Smooth muscle cell (in vitro differentiated cells): ENCODE measurements at regions not wholly inside any gene's neighbourhood (a gene's known extent, or its start where the extent isn't known, plus 50 kb on each side); places are given as distances from the start of the nearest gene placed in this dataset.

Experiments
- DNase-seq: peaks from one replicate; lab custom pipeline; 2025; ENCODE audit not compliant: unreplicated experiment; lab: John Stamatoyannopoulos, UW
- H2AFZ ChIP-seq: fragments of 200-600 bp; sonication (generic); 2 replicates; pipeline ENCODE4 v1.6.0; 2016; ENCODE audit warnings: antibody characterized with exemption, low read depth, mild to moderate bottlenecking
- H3F3A ChIP-seq: fragments of 200-600 bp; sonication (generic); 2 replicates; pipeline ENCODE4 v1.6.0; 2017; ENCODE audit warnings: antibody characterized with exemption, low read depth
- H3K27ac ChIP-seq: fragments of 200-600 bp; sonication (generic); 2 replicates; pipeline ENCODE4 v1.5.1; 2016; ENCODE audit warnings: low read depth, mild to moderate bottlenecking
- H3K27me3 ChIP-seq: fragments of 200-600 bp; sonication (generic); 2 replicates; pipeline ENCODE4 v1.6.1; 2016; ENCODE audit warnings: low read depth, mild to moderate bottlenecking
- H3K36me3 ChIP-seq: fragments of 200-600 bp; sonication (generic); 2 replicates; pipeline ENCODE4 v1.5.1; 2016; ENCODE audit warnings: low read depth
- H3K4me1 ChIP-seq: fragments of 200-600 bp; sonication (generic); 2 replicates; pipeline ENCODE4 v1.5.1; 2016; ENCODE audit warnings: low read depth
- H3K4me2 ChIP-seq: fragments of 200-600 bp; sonication (generic); 2 replicates; pipeline ENCODE4 v1.6.0; 2016; ENCODE audit warnings: mild to moderate bottlenecking
- H3K4me3 ChIP-seq: fragments of 200-600 bp; sonication (generic); 2 replicates; pipeline ENCODE4 v1.5.1; 2016; ENCODE audit warnings: mild to moderate bottlenecking
- H3K79me2 ChIP-seq: fragments of 200-600 bp; sonication (generic); 2 replicates; pipeline ENCODE4 v1.6.0; 2016; ENCODE audit warnings: low read depth, mild to moderate bottlenecking
- H3K9ac ChIP-seq: fragments of 200-600 bp; sonication (generic); 2 replicates; pipeline ENCODE4 v1.6.0; 2016; ENCODE audit warnings: low read depth
- H3K9me3 ChIP-seq: fragments of 200-600 bp; sonication (generic); replicated peaks from 2 replicates; pipeline ENCODE4 v1.5.1; 2016; ENCODE audit warnings: low read depth
- H4K20me1 ChIP-seq: fragments of 200-600 bp; sonication (generic); 2 replicates; pipeline ENCODE4 v1.6.0; 2016; ENCODE audit warnings: low read depth
- CTCF ChIP-seq: fragments of 200-600 bp; sonication (generic); IDR thresholded peaks from 2 replicates; pipeline ENCODE4 v1.5.1; 2017; ENCODE audit warnings: borderline replicate concordance, mild to moderate bottlenecking, antibody characterized with exemption; ENCODE audit not compliant: insufficient read depth, poor library complexity, severe bottlenecking
- WGBS: methylation state at CpG from one replicate; pipeline ENCODE4 v1.1.7; 2016; ENCODE audit warnings: low lambda C conversion rate; 5-methylcytosine and 5-hydroxymethylcytosine counted together

DNA sequence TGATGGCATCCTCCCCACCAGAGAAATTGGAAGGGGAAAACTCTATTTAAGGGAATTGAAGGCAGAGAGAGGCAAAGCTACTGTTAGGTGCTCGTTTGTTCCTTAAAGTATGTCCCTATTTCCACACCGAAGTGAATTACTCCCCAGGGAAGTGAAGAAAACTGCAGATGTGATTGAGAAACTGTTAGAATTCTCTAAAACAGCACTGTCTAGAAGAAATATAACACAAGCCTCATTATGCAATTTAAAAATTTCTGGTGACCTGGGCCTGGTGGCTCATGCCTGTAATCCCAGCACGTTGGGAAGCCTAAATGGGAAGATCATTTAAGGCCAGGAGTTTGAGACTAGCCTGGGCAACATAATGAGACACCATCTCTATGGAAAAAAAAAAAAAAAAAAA lies 305.0 kb downstream of the SHQ1 start:
- Histone ChIP-seq H3K9me3 (no peaks in the 10 kb centered on the region), H3K4me2 (no peak overlapping the region), H3K4me1 (no peaks in the 10 kb centered on the region), H3K9ac (no peak overlapping the region), H3K36me3 (no peaks in the 10 kb centered on the region), H3K79me2 (no peaks in the 10 kb centered on the region), H3F3A (no peaks in the 10 kb centered on the region), H2AFZ (no peak overlapping the region), H3K4me3 (no peak overlapping the region), H4K20me1 (no peaks in the 10 kb centered on the region), H3K27ac (no peak overlapping the region), H3K27me3 (no peaks in the 10 kb centered on the region)
- DNase-seq: no peak
- WGBS: 73% methylated on average over 3 of the region's 3 CpGs
- TF ChIP-seq CTCF: no peak

- no peak overlapping the region for H3K4me2 ChIP-seq
- H3K27me3 ChIP-seq: no peaks in the 10 kb centered on the region
- no peaks in the 10 kb centered on the region for H3K79me2 ChIP-seq
- no peak for TF ChIP-seq CTCF
- H3F3A ChIP-seq: no peaks in the 10 kb centered on the region
- no peak for DNase-seq
- no peaks in the 10 kb centered on the region for H3K9me3 ChIP-seq
- no peak overlapping the region for H3K27ac ChIP-seq
- WGBS: 95% methylated on average over 6 of the region's 6 CpGs
- no peaks in the 10 kb centered on the region for H3K36me3 ChIP-seq
- no peak overlapping the region for H3K9ac ChIP-seq
- no peaks in the 10 kb centered on the region for H4K20me1 ChIP-seq
- H3K4me1 ChIP-seq: no peaks in the 10 kb centered on the region
- H2AFZ ChIP-seq: no peak overlapping the region
- no peak overlapping the region for H3K4me3 ChIP-seq
Observed at GRCh38 chr3:72542781-72543180, 305.5 kb downstream of the SHQ1 start.

GRCh38 chr3:72539856-72540255 lies 308.4 kb downstream of the SHQ1 start:
- Histone ChIP-seq H3K79me2 (no peaks in the 10 kb centered on the region), H3K27me3 (no peaks in the 10 kb centered on the region), H4K20me1 (no peaks in the 10 kb centered on the region), H3K27ac (no peak overlapping the region), H3K4me2 (no peak overlapping the region), H3K9me3 (no peaks in the 10 kb centered on the region), H3K36me3 (no peaks in the 10 kb centered on the region), H3K4me3 (no peak overlapping the region), H3F3A (no peaks in the 10 kb centered on the region), H3K4me1 (no peaks in the 10 kb centered on the region), H2AFZ (no peak overlapping the region), H3K9ac (no peak overlapping the region)
- DNase-seq: no peak
- no peak for TF ChIP-seq CTCF
- WGBS: 93% methylated on average over 5 of the region's 5 CpGs

GRCh38 chr3:72538070-72538745 lies 310.0 kb downstream of the SHQ1 start:
- Histone ChIP-seq H3K79me2 (no peaks in the 10 kb centered on the region), H3K4me2 (no peak overlapping the region), H4K20me1 (no peaks in the 10 kb centered on the region), H2AFZ (no peak overlapping the region), H3K36me3 (no peaks in the 10 kb centered on the region), H3K9ac (no peak overlapping the region), H3K4me1 (no peaks in the 10 kb centered on the region), H3K4me3 (no peak overlapping the region), H3K27me3 (no peaks in the 10 kb centered on the region), H3F3A (no peaks in the 10 kb centered on the region), H3K27ac (no peak overlapping the region), H3K9me3 (no peaks in the 10 kb centered on the region)
- no peak for TF ChIP-seq CTCF
- no peak for DNase-seq
- WGBS: 69% methylated on average over 6 of the region's 6 CpGs
